ENCODE measurements at regions not wholly inside any gene's neighbourhood (a gene's known extent, or its start where the extent isn't known, plus 50 kb on each side); places are given as distances from the start of the nearest gene placed in this dataset.

DNA sequence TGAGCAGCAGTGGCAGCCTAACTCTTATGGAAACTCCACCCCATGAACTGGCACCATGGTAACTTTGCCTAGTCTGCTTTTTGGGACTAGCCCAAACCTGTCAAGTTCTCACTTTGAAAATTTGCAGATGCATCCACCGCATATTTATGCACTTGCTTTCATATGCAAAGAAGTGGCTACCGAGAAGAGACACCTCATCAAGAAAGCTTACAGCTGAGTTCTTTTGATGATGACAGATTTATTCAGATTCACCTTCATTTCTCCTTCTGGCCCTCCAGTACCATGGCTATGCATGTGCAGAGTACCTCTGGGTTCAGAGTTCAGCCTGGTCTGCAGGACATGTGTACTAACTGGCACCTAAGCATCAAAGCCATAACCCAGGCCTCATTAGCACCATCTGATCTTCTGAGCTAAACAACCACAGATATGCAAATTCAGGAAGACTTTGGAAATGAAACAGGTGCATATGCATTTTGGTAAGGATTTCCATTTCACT lies 154.3 kb upstream of the TENT5A start:
- TF ChIP-seq, protein P1, sequence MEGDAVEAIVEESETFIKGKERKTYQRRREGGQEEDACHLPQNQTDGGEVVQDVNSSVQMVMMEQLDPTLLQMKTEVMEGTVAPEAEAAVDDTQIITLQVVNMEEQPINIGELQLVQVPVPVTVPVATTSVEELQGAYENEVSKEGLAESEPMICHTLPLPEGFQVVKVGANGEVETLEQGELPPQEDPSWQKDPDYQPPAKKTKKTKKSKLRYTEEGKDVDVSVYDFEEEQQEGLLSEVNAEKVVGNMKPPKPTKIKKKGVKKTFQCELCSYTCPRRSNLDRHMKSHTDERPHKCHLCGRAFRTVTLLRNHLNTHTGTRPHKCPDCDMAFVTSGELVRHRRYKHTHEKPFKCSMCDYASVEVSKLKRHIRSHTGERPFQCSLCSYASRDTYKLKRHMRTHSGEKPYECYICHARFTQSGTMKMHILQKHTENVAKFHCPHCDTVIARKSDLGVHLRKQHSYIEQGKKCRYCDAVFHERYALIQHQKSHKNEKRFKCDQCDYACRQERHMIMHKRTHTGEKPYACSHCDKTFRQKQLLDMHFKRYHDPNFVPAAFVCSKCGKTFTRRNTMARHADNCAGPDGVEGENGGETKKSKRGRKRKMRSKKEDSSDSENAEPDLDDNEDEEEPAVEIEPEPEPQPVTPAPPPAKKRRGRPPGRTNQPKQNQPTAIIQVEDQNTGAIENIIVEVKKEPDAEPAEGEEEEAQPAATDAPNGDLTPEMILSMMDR (IDR thresholded peaks at IDR 0.05) = no peak
- TF ChIP-seq EZH2 (IDR thresholded peaks at IDR 0.05) (no peak), EZH2phosphoT487 (IDR thresholded peaks at IDR 0.05) (no peak)

All from neural progenitor cell (in vitro differentiated cells).